HUES48 (cell line): ENCODE measurements at regions not wholly inside any gene's neighbourhood (a gene's known extent, or its start where the extent isn't known, plus 50 kb on each side); places are given as distances from the start of the nearest gene placed in this dataset.
"Not testable (repeated sequence)": the region's sequence is repeated elsewhere in the genome, so short reads cannot be mapped to it uniquely, and the experiment has no call there.

Experiments used
- H3K27ac ChIP-seq: one replicate; pipeline ENCODE4 v1.7.0; 2013; ENCODE audit warnings: low read depth, low read length, inconsistent platforms
- H3K27me3 ChIP-seq: 2 replicates; pipeline ENCODE4 v1.6.1; 2013; ENCODE audit warnings: mild to moderate bottlenecking, low read length; ENCODE audit not compliant: control insufficient read depth, insufficient read depth
- H3K36me3 ChIP-seq: 2 replicates; pipeline ENCODE4 v1.6.1; 2013; ENCODE audit warnings: low read length; ENCODE audit not compliant: control insufficient read depth, insufficient read depth
- H3K4me1 ChIP-seq: 2 replicates; pipeline ENCODE4 v1.6.1; 2013; ENCODE audit warnings: mild to moderate bottlenecking, low read length; ENCODE audit not compliant: control insufficient read depth, insufficient read depth
- H3K4me3 ChIP-seq: 2 replicates; pipeline ENCODE4 v1.5.1; 2013; ENCODE audit warnings: mild to moderate bottlenecking, low read depth, low read length
- H3K9ac ChIP-seq: 2 replicates; pipeline ENCODE4 v1.6.1; 2013; ENCODE audit warnings: mild to moderate bottlenecking, low read depth, low read length, moderate library complexity
- H3K9me3 ChIP-seq: 2 replicates; pipeline ENCODE4 v1.6.1; 2013; ENCODE audit warnings: low read length; ENCODE audit not compliant: control insufficient read depth, insufficient read depth

DNA sequence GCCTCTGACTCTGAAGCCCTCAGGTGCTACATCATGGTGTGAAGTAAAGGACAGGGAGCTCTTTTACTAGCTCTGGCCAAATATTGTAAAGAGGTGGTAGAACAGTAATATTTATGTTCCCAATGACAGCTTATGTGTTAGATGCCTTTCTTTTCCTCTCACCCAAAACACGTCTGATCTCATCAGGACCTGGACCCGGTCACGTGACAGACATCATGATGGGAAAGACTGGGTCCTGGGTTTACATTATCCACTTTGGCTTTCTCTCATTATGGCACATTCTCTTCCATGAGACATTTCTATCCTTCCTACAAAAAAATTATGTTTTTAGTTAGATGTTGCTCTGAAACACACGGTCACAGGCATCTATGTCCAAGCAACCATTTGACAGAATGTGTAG is 548.7 kb upstream of the CDH7 start:
- Histone ChIP-seq H3K4me3 (no peak overlapping the region), H3K4me1 (no peaks in the 10 kb centered on the region), H3K27ac (no peak overlapping the region), H3K27me3 (no peaks in the 10 kb centered on the region), H3K9me3 (no peaks in the 10 kb centered on the region), H3K9ac (no peak overlapping the region), H3K36me3 (no peaks in the 10 kb centered on the region)

GRCh38 chr18:65175681-65176080 is 575.1 kb upstream of the CDH7 start:
- H3K9me3 ChIP-seq: peaks cover 3% of the 10 kb centered on the region; the same call in 1 of the 2 replicates
- no peaks in the 10 kb centered on the region for H3K27me3 ChIP-seq
- H3K36me3 ChIP-seq: no peaks in the 10 kb centered on the region
- H3K4me3 ChIP-seq: no peak overlapping the region
- H3K9ac ChIP-seq: no peak overlapping the region
- H3K27ac ChIP-seq: no peak overlapping the region
- H3K4me1 ChIP-seq: no peaks in the 10 kb centered on the region

- H3K4me1 ChIP-seq, H3K4me3 ChIP-seq, H3K36me3 ChIP-seq, H3K9ac ChIP-seq, H3K27me3 ChIP-seq, H3K27ac ChIP-seq: not testable (repeated sequence)
- peaks cover 32% of the 10 kb centered on the region for H3K9me3 ChIP-seq
These were observed 588.7 kb upstream of the CDH7 start for GRCh38 chr18:65162086-65162485.

- no peaks in the 10 kb centered on the region for H3K27me3 ChIP-seq
- peaks cover 26% of the 10 kb centered on the region for H3K9me3 ChIP-seq
- H3K4me3 ChIP-seq: no peak overlapping the region
- no peak overlapping the region for H3K9ac ChIP-seq
- H3K36me3 ChIP-seq: no peaks in the 10 kb centered on the region
- no peaks in the 10 kb centered on the region for H3K4me1 ChIP-seq
- H3K27ac ChIP-seq: no peak overlapping the region
These were observed 604.3 kb upstream of the CDH7 start for GRCh38 chr18:65146482-65147021.

GRCh38 chr18:65145312-65145711 is 605.5 kb upstream of the CDH7 start:
- no peaks in the 10 kb centered on the region for H3K36me3 ChIP-seq
- no peaks in the 10 kb centered on the region for H3K27me3 ChIP-seq
- no peaks in the 10 kb centered on the region for H3K4me1 ChIP-seq
- H3K4me3 ChIP-seq: no peak overlapping the region
- H3K27ac ChIP-seq: no peak overlapping the region
- no peak overlapping the region for H3K9ac ChIP-seq
- peaks cover 16% of the 10 kb centered on the region for H3K9me3 ChIP-seq

DNA sequence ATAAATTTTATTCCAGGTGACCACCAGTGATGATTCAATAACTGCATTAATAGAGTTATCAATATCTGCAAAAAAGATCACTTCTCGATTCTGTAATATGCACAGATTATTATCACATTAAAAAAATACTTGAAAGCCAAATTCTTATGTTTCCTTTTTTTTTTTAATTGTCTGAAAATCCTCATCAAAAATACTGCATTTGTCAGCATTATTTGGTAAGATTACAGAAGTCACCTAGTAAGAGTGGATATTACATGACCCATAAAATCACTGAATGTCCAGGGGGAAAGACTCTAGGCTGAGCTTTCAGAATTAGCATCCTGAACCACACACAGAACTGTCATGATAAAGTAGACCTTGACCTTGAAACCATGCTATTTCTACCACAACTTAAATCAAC is 617.2 kb upstream of the CDH7 start:
- Histone ChIP-seq H3K9ac (no peak overlapping the region), H3K9me3 (no peaks in the 10 kb centered on the region), H3K27ac (no peak overlapping the region), H3K36me3 (no peaks in the 10 kb centered on the region), H3K27me3 (no peaks in the 10 kb centered on the region), H3K4me1 (no peaks in the 10 kb centered on the region), H3K4me3 (no peak overlapping the region)

DNA sequence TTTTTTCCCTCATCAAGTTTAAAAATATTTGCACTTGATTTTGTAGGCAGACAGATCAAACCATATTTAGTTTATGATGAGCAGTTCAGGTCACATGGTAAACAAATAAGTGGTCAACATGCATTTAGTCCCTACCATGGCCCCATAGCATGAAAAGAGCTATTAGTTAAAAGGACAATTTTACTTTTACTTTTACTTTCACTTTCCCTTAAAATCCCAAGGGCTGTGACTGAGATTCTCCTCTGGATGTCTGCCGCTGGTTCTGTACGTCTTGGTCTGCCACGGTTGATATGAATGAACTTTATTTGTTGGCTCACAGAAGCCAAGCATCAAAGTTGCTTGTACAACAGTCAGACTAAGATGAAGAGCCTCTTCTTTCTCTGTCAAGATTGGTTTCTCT is 626.2 kb upstream of the CDH7 start:
- H3K4me3 ChIP-seq: no peak overlapping the region

DNA sequence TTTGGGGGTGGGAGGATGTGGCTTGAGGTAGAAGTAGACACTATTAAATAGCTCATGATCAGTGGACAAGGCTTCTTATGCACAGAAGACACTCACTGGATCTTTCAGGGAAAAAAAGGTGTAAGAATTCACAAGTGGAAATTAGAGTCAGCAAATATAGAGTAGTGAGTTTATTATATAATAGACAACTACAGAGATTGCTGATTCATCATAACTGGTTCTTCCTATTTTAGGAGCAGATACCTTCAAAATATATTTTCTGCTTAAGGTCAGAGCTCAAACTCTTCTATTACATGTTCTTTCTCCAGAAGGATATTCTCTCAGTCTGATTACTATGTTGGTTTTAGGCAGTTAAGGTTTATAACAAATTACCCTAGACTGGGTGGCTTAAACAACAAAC is 646.9 kb upstream of the CDH7 start:
- H3K27me3 ChIP-seq: no peaks in the 10 kb centered on the region
- no peak overlapping the region for H3K4me3 ChIP-seq
- no peak overlapping the region for H3K9ac ChIP-seq
- no peaks in the 10 kb centered on the region for H3K36me3 ChIP-seq
- H3K27ac ChIP-seq: no peak overlapping the region
- no peaks in the 10 kb centered on the region for H3K4me1 ChIP-seq
- H3K9me3 ChIP-seq: no peaks in the 10 kb centered on the region

More for the DNA sequence above, 626.2 kb upstream of the CDH7 start:
- no peaks in the 10 kb centered on the region for H3K27me3 ChIP-seq
- no peaks in the 10 kb centered on the region for H3K4me1 ChIP-seq
- H3K27ac ChIP-seq: no peak overlapping the region
- no peak overlapping the region for H3K9ac ChIP-seq
- no peaks in the 10 kb centered on the region for H3K36me3 ChIP-seq
- H3K9me3 ChIP-seq: peaks cover 48% of the 10 kb centered on the region

DNA sequence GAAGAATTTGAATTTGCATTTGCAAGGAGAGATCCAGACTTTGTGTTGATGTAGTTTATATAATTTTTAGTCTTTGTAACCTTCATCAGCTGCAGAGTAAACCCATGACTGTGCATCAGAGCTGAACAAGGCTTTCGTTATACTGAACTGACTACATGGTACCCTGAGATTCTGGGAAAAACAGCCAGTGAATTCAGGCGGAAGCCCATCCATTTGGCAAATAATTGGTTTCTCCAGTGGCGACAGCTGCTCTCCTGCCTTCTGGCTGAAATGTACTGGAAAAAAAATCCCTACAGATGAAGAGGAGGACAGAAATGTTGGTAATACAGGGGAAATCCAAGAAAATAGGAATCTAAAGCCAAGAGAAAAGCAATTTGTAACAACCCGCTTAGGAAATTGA is 657.5 kb upstream of the CDH7 start:
- Histone ChIP-seq H3K4me3 (no peak overlapping the region), H3K36me3 (no peaks in the 10 kb centered on the region), H3K27me3 (no peaks in the 10 kb centered on the region), H3K9ac (no peak overlapping the region), H3K4me1 (peaks cover 8% of the 10 kb centered on the region), H3K27ac (no peak overlapping the region), H3K9me3 (no peaks in the 10 kb centered on the region)

DNA sequence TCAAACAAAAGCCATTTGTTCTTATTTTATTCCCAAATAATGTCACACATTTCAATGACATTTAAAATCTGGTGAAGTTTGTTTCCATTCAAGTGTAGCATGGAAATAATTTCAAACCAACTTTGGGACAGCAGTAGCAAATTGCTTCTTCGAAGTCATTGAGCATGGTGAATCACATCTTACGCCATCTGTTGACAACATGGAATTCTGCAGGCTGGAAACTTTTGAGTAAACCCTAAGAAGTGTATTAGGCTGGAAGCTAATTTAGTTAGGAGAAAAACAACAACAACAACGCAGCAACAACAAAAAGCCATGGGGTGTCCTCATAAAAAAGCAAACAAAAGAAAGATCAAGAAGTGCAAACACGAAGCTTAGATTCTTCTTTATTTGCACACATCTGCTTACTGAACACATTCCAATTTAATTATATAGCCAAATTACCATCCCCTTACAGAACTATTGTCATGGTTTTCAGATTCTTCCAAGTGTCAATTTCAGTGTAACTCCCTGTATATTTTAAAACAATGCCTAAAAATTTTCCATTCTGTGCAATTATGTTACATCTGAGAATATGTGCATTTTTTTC is 659.0 kb upstream of the CDH7 start:
- no peak overlapping the region for H3K4me3 ChIP-seq
- peaks cover 8% of the 10 kb centered on the region for H3K4me1 ChIP-seq
- no peaks in the 10 kb centered on the region for H3K9me3 ChIP-seq
- no peaks in the 10 kb centered on the region for H3K27me3 ChIP-seq
- no peaks in the 10 kb centered on the region for H3K36me3 ChIP-seq
- no peak overlapping the region for H3K9ac ChIP-seq
- H3K27ac ChIP-seq: no peak overlapping the region

DNA sequence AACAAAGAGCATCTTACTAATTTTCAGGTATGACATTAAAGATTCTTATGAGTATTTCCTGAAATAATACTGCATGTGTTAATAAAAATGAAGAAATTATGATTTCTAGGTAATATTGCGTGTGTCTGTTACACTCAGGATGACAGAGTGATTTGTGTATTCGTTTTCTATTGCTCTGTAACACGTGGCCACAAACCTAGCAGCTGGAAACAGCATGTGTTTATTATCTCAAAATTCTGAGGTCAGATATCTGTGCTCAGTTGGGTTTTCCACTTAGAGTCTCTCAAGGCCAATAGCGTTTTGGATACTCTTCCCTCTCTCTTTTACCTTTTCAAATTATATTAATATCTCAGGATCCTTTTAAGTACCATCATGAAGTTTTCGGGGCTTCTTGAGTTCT is 667.9 kb upstream of the CDH7 start:
- H3K4me1 ChIP-seq: no peaks in the 10 kb centered on the region
- H3K27ac ChIP-seq: no peak overlapping the region
- no peak overlapping the region for H3K4me3 ChIP-seq
- no peak overlapping the region for H3K9ac ChIP-seq
- no peaks in the 10 kb centered on the region for H3K36me3 ChIP-seq
- no peaks in the 10 kb centered on the region for H3K9me3 ChIP-seq
- H3K27me3 ChIP-seq: no peaks in the 10 kb centered on the region
